Body of pancreas (tissue), 4 donors: ENCODE measurements at regions not wholly inside any gene's neighbourhood (a gene's known extent, or its start where the extent isn't known, plus 50 kb on each side); places are given as distances from the start of the nearest gene placed in this dataset.

ENCODE experiments used
- CTCF ChIP-seq, 7 experiments: fragments of 450-650 bp in 4 of 7; fragments of 200-600 bp in 3 of 7; sonication (generic) in 3 of 7; IDR thresholded peaks; one replicate each; pipeline ENCODE4 v1.5.1; 2016 to 2019; ENCODE audit warnings: antibody characterized with exemption in 7 of 7
- POLR2A ChIP-seq, 3 donors: fragments of 450-650 bp; IDR thresholded peaks; one replicate each; pipeline ENCODE4 v1.6.1; 2016; ENCODE audit warnings: antibody characterized with exemption in 3 of 3, mild to moderate bottlenecking in 2 of 3

DNA sequence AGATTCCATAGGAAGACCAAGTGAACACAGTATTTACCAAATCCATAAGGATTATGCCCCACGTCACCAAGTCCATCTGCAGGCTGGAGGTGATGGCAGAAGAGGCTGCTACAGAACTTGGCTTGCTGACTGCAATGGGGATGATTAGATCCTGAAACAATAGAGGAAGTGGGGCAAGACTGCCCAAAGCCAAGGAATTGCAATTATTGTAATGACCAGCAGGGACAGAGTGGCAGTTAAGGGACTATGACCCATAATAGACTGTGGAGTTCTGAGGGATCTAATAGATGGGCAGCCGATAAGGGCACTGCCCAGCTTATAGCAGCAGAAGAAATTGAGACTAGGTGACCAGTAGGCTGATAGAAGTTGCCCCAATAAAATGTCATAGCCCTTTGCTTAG is 108.4 kb downstream of the MINAR1 start:
- TF ChIP-seq CTCF (IDR thresholded peaks at IDR 0.05) (no peak), POLR2A (IDR thresholded peaks at IDR 0.05) (no peak)
